Sigmoid colon (tissue), 6 donors: ENCODE measurements at regions not wholly inside any gene's neighbourhood (a gene's known extent, or its start where the extent isn't known, plus 50 kb on each side); places are given as distances from the start of the nearest gene placed in this dataset.

Experiments used
- DNase-seq: peaks from one replicate; pipeline ENCODE4 v3.0.0-alpha.2; 2019
- H3K27ac ChIP-seq, 4 donors: fragments of 200-600 bp; sonication (generic); one replicate each; pipeline ENCODE4 v1.5.1; 2016 to 2019; ENCODE audit warnings: mild to moderate bottlenecking in 1 of 4
- H3K27me3 ChIP-seq, 3 donors: fragments of 200-600 bp; sonication (generic); one replicate each; pipeline ENCODE4 v1.5.1; 2019; ENCODE audit warnings: mild to moderate bottlenecking in 1 of 3
- H3K36me3 ChIP-seq, 4 donors: fragments of 200-600 bp; sonication (generic); one replicate each; pipeline ENCODE4 v1.5.1; 2016 to 2019
- H3K4me1 ChIP-seq, 4 donors: fragments of 200-600 bp; sonication (generic); one replicate each; pipeline ENCODE4 v1.5.1; 2017 to 2019
- H3K4me3 ChIP-seq, 4 donors: fragments of 200-600 bp; sonication (generic); one replicate each; pipeline ENCODE4 v1.5.1; 2017 to 2019; ENCODE audit warnings: mild to moderate bottlenecking in 2 of 4, moderate library complexity in 1 of 4
- H3K9me3 ChIP-seq, 4 donors: fragments of 200-600 bp in 3 of 4; sonication (generic) in 3 of 4; one replicate each; pipeline versions ENCODE4 v1.5.1 to v1.6.1; 2013 to 2019
- EP300 ChIP-seq, 4 donors: sonication (generic); formaldehyde crosslinking; IDR thresholded peaks; one replicate each; pipeline ENCODE4 v1.6.1; 2017; ENCODE audit warnings: antibody characterized with exemption in 4 of 4
- POLR2A ChIP-seq, 2 donors: fragments of 450-650 bp; IDR thresholded peaks; one replicate each; pipeline ENCODE4 v1.6.1; 2016; ENCODE audit warnings: antibody characterized with exemption in 2 of 2, mild to moderate bottlenecking in 2 of 2, moderate library complexity in 2 of 2
- POLR2AphosphoS5 ChIP-seq, 4 donors: sonication (generic); formaldehyde crosslinking; IDR thresholded peaks; one replicate each; pipeline ENCODE4 v1.6.1; 2017; ENCODE audit warnings: antibody characterized with exemption in 4 of 4
- WGBS, 2 donors: extraction: QIAGEN DNeasy Blood & Tissue Kit; methylation state at CpG; one replicate each; pipeline ENCODE4 v1.1.7; 2013; 5-methylcytosine and 5-hydroxymethylcytosine counted together
- intact Hi-C: fragments of 100-400 bp; cut with DNase I; formaldehyde crosslinking; loops from one replicate; pipeline ENCODE4 v1.15.1; 2023
- TF ChIP-seq, protein P1 (sequence below), 4 experiments: fragments of 450-650 bp in 3 of 4; fragments of 200-600 bp in 1 of 4; IDR thresholded peaks; one replicate each; pipeline ENCODE4 v1.5.1; 2016 to 2019; ENCODE audit warnings: antibody characterized with exemption in 4 of 4, mild to moderate bottlenecking in 3 of 4, moderate library complexity in 2 of 4
- donor health status: healthy with polysubstance abuse.
- donor health status: healthy.

DNA sequence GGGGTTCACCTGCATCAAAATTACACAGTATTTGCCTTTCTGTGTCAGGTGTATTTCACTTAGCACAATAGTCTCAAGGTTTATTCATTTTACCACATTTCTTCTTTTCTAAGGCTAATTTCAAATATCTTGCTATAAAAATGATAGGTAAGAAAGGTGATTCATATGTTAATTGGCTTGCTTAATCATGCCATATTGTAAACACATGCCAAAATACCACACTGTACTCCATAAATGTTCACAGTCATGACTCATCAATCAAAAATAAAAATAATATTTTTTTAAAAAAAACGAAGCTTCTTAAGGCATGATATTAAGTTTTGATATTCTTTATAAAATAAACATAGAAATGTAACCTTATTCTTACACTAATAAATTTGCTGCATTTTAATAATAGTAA lies 947.1 kb downstream of the GRM8 start:
- no peaks in the 10 kb centered on the region for H3K36me3 ChIP-seq
- H3K4me3 ChIP-seq: no peak overlapping the region
- DNase-seq: no peak
- H3K9me3 ChIP-seq: peaks cover 0 to 4% (median 0%) of the 10 kb centered on the region in 4 donors
- H3K27me3 ChIP-seq: no peaks in the 10 kb centered on the region
- intact Hi-C loops: no loop called here
- no peak overlapping the region for H3K27ac ChIP-seq
- no peak for TF ChIP-seq EP300 (IDR thresholded peaks at IDR 0.05)
- no peak for TF ChIP-seq POLR2A (IDR thresholded peaks at IDR 0.05)
- TF ChIP-seq, protein P1, sequence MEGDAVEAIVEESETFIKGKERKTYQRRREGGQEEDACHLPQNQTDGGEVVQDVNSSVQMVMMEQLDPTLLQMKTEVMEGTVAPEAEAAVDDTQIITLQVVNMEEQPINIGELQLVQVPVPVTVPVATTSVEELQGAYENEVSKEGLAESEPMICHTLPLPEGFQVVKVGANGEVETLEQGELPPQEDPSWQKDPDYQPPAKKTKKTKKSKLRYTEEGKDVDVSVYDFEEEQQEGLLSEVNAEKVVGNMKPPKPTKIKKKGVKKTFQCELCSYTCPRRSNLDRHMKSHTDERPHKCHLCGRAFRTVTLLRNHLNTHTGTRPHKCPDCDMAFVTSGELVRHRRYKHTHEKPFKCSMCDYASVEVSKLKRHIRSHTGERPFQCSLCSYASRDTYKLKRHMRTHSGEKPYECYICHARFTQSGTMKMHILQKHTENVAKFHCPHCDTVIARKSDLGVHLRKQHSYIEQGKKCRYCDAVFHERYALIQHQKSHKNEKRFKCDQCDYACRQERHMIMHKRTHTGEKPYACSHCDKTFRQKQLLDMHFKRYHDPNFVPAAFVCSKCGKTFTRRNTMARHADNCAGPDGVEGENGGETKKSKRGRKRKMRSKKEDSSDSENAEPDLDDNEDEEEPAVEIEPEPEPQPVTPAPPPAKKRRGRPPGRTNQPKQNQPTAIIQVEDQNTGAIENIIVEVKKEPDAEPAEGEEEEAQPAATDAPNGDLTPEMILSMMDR (IDR thresholded peaks at IDR 0.05): no peak
- no peak for TF ChIP-seq POLR2AphosphoS5 (IDR thresholded peaks at IDR 0.05)
- 75 to 82% methylated on average over 1 of the region's 1 CpG for WGBS, 2 donors
- H3K4me1 ChIP-seq: no peaks in the 10 kb centered on the region

DNA sequence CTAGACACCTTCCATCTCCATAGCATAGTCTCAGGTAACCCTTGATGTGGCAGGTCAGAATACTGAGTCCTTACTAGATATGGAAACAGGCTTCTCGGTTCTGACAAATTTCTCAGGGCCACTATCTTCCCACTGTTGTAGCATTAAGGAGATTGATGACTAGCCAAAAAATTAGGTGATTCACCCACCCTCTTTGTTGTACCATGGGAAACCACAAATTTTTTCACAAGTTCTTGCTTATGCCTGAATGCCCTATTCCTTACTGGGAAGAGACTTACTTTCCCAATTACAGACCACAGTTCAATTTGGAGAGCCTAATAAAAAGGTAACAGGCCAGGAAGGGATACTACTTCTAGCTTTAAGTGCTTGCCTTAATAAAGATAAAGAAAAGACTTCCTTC lies 948.8 kb downstream of the GRM8 start:
- intact Hi-C loops: no loop called here
- no peak for TF ChIP-seq EP300 (IDR thresholded peaks at IDR 0.05)
- no peak for TF ChIP-seq POLR2A (IDR thresholded peaks at IDR 0.05)
- TF ChIP-seq, protein P1 (IDR thresholded peaks at IDR 0.05): no peak
- TF ChIP-seq POLR2AphosphoS5 (IDR thresholded peaks at IDR 0.05): no peak
- Histone ChIP-seq H3K36me3 (no peaks in the 10 kb centered on the region), H3K4me3 (no peak overlapping the region), H3K4me1 (no peaks in the 10 kb centered on the region), H3K9me3 (peaks cover 0 to 4% (median 0%) of the 10 kb centered on the region in 4 donors), H3K27me3 (no peaks in the 10 kb centered on the region), H3K27ac (no peak overlapping the region)
- WGBS, 2 donors: 87 to 93% methylated on average over 1 of the region's 1 CpG
- no peak for DNase-seq

DNA sequence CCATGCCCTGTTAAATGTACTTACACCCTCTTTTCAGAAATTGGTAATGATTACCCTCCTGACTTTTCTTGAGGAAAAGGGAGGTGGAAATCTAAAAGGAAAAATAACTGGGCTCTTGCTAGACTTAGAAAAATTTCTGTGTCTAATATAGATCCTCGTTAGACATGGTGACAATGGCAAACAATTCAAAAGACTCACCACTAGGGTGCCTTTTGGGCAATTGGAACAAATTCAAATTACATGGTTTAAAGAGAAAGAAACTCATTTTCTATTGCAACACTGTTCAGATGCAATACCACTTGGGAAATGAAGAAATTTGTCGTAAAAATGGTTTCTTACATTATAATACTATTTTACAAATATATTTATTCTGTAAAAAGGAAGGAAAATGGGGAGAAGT lies 950.1 kb downstream of the GRM8 start:
- DNase-seq: no peak
- WGBS, 2 donors: 54 to 72% methylated on average over 2 of the region's 2 CpGs
- Histone ChIP-seq H3K4me3 (no peak overlapping the region), H3K27me3 (no peaks in the 10 kb centered on the region), H3K9me3 (peaks cover 0 to 4% (median 0%) of the 10 kb centered on the region in 4 donors), H3K27ac (no peak overlapping the region), H3K36me3 (no peaks in the 10 kb centered on the region), H3K4me1 (no peaks in the 10 kb centered on the region)
- intact Hi-C loops: no loop called here
- TF ChIP-seq, protein P1 (IDR thresholded peaks at IDR 0.05): no peak
- TF ChIP-seq EP300 (IDR thresholded peaks at IDR 0.05) (no peak), POLR2AphosphoS5 (IDR thresholded peaks at IDR 0.05) (no peak), POLR2A (IDR thresholded peaks at IDR 0.05) (no peak)

DNA sequence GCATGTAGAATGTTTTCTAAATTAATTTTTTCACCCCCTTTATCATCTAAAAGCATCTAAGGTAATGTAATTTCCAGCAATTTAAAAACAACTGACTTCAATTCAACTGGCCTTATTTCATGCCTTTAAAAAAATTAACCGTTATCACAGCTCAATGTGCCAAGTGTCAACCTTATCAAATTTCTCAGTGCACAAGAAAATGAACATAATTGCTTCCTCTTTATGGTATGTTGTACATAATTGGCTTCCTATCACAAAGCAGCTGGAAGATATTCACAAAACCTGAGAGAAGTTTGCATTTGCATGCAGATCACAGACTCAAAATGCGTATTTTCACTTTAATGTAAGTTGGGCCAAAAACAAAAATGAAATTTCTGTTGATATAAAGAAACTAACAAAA lies 966.4 kb downstream of the GRM8 start:
- H3K36me3 ChIP-seq: no peaks in the 10 kb centered on the region
- H3K4me3 ChIP-seq: no peak overlapping the region
- H3K9me3 ChIP-seq: no peaks in the 10 kb centered on the region
- no peaks in the 10 kb centered on the region for H3K4me1 ChIP-seq
- H3K27ac ChIP-seq: no peak overlapping the region
- no peaks in the 10 kb centered on the region for H3K27me3 ChIP-seq
- no peak for DNase-seq
- intact Hi-C loops: no loop called here
- TF ChIP-seq, protein P1 (IDR thresholded peaks at IDR 0.05): no peak
- TF ChIP-seq EP300 (IDR thresholded peaks at IDR 0.05) (no peak), POLR2AphosphoS5 (IDR thresholded peaks at IDR 0.05) (no peak), POLR2A (IDR thresholded peaks at IDR 0.05) (no peak)
- 81 to 82% methylated on average over 2 of the region's 2 CpGs for WGBS, 2 donors

DNA sequence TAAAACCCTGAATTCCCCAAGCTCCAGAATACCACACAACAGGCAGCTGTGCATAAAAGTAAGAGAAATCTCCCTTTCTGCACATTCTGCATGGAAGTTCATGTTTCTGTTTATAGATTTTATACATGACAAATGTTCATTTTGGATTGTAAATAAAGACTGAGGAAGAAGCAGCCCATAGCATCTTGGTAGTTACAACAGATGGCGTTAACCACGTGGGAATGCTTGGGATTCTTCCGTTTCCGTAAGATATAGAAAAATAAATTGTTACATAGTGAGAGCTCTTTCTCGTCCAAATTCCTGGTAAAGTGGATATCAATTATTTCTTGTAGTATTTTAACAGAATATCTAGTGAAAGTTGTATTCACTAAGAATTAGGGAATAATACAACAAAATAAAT lies 1016.5 kb downstream of the GRM8 start:
- WGBS, 2 donors: 82 to 83% methylated on average over 5 of the region's 5 CpGs
- Histone ChIP-seq H3K4me3 (no peak overlapping the region), H3K36me3 (no peaks in the 10 kb centered on the region), H3K4me1 (no peaks in the 10 kb centered on the region), H3K27me3 (no peaks in the 10 kb centered on the region), H3K9me3 (no peaks in the 10 kb centered on the region), H3K27ac (no peak overlapping the region)
- TF ChIP-seq EP300 (IDR thresholded peaks at IDR 0.05) (no peak), POLR2AphosphoS5 (IDR thresholded peaks at IDR 0.05) (no peak), POLR2A (IDR thresholded peaks at IDR 0.05) (no peak)
- TF ChIP-seq, protein P1 (IDR thresholded peaks at IDR 0.05): no peak
- intact Hi-C loops: no loop called here
- DNase-seq: no peak
